ENCODE measurements at regions not wholly inside any gene's neighbourhood (a gene's known extent, or its start where the extent isn't known, plus 50 kb on each side); places are given as distances from the start of the nearest gene placed in this dataset.

GRCh38 chr2:75348307-75348706 is 149.0 kb upstream of the TACR1 start:
- Histone ChIP-seq H2AFZ (ENCODE audit: low read length) (no peak overlapping the region), H3K27me3 (replicated peaks; ENCODE audit: insufficient read depth, low read length) (no peaks in the 10 kb centered on the region), H3F3A (ENCODE audit: insufficient read depth, low read length) (no peaks in the 10 kb centered on the region), H3K4me1 (ENCODE audit: low read length) (no peaks in the 10 kb centered on the region), H3K4me2 (ENCODE audit: low read depth, low read length) (no peak overlapping the region), H3K4me3 (ENCODE audit: low read length) (no peak overlapping the region), H3K9me2 (replicated peaks; ENCODE audit: insufficient read depth, low read length) (no peaks in the 10 kb centered on the region), H3K9ac (ENCODE audit: low read length) (no peak overlapping the region), H3K79me2 (ENCODE audit: low read length) (no peaks in the 10 kb centered on the region), H3K9me3 (replicated peaks; ENCODE audit: insufficient read depth, low read length) (no peaks in the 10 kb centered on the region), H3K27ac (ENCODE audit: low read length) (no peak overlapping the region), H3K36me3 (replicated peaks; ENCODE audit: insufficient read depth, low read length) (no peaks in the 10 kb centered on the region), H4K20me1 (ENCODE audit: insufficient read depth, low read length) (no peaks in the 10 kb centered on the region)
- no peak for TF ChIP-seq EZH2phosphoT487 (IDR thresholded peaks at IDR 0.05; ENCODE audit: low read length)
- TF ChIP-seq EZH2 (optimal IDR thresholded peaks at IDR 0.05; ENCODE audit: low read depth, low read length) = no peak
- no peak for TF ChIP-seq CTCF (IDR thresholded peaks at IDR 0.05; ENCODE audit: low read length)
- DNase-seq = no peak

- H3F3A ChIP-seq (ENCODE audit: insufficient read depth, low read length) = no peaks in the 10 kb centered on the region
- H3K4me1 ChIP-seq (ENCODE audit: low read length) = peaks cover 9% of the 10 kb centered on the region
- no peaks in the 10 kb centered on the region for H4K20me1 ChIP-seq (ENCODE audit: insufficient read depth, low read length)
- H3K27me3 ChIP-seq (replicated peaks; ENCODE audit: insufficient read depth, low read length) = no peaks in the 10 kb centered on the region
- no peak overlapping the region for H3K9ac ChIP-seq (ENCODE audit: low read length)
- TF ChIP-seq CTCF (IDR thresholded peaks at IDR 0.05; ENCODE audit: low read length) (no peak), EZH2 (optimal IDR thresholded peaks at IDR 0.05; ENCODE audit: low read depth, low read length) (no peak), EZH2phosphoT487 (IDR thresholded peaks at IDR 0.05; ENCODE audit: low read length) (no peak)
- no peaks in the 10 kb centered on the region for H3K79me2 ChIP-seq (ENCODE audit: low read length)
- H3K4me3 ChIP-seq (ENCODE audit: low read length) = no peak overlapping the region
- no peaks in the 10 kb centered on the region for H3K9me2 ChIP-seq (replicated peaks; ENCODE audit: insufficient read depth, low read length)
- no peak overlapping the region for H3K4me2 ChIP-seq (ENCODE audit: low read depth, low read length)
- no peaks in the 10 kb centered on the region for H3K9me3 ChIP-seq (replicated peaks; ENCODE audit: insufficient read depth, low read length)
- no peak for DNase-seq
- no peaks in the 10 kb centered on the region for H3K36me3 ChIP-seq (replicated peaks; ENCODE audit: insufficient read depth, low read length)
- no peak overlapping the region for H3K27ac ChIP-seq (ENCODE audit: low read length)
- no peak overlapping the region for H2AFZ ChIP-seq (ENCODE audit: low read length)
Measured at GRCh38 chr2:75344146-75344545, 144.8 kb upstream of the TACR1 start.

GRCh38 chr2:75342504-75343175 is 143.3 kb upstream of the TACR1 start:
- H3K4me2 ChIP-seq (ENCODE audit: low read depth, low read length) = no peak overlapping the region; the same call in 1 of the 2 replicates
- TF ChIP-seq CTCF (IDR thresholded peaks at IDR 0.05; ENCODE audit: low read length) = no peak
- TF ChIP-seq EZH2 (optimal IDR thresholded peaks at IDR 0.05; ENCODE audit: low read depth, low read length) = no peak
- TF ChIP-seq EZH2phosphoT487 (IDR thresholded peaks at IDR 0.05; ENCODE audit: low read length) = no peak

More at GRCh38 chr2:75342504-75343175, 143.3 kb upstream of the TACR1 start:
- Histone ChIP-seq H3K9me2 (replicated peaks; ENCODE audit: insufficient read depth, low read length) (no peaks in the 10 kb centered on the region), H3F3A (ENCODE audit: insufficient read depth, low read length) (0 out of 2 replicates have a peak, but pooled peaks cover under 1% of the 10 kb centered on the region), H2AFZ (ENCODE audit: low read length) (no peak overlapping the region), H3K9me3 (replicated peaks; ENCODE audit: insufficient read depth, low read length) (no peaks in the 10 kb centered on the region), H3K4me1 (ENCODE audit: low read length) (peaks cover 13% of the 10 kb centered on the region), H3K79me2 (ENCODE audit: low read length) (no peaks in the 10 kb centered on the region), H3K36me3 (replicated peaks; ENCODE audit: insufficient read depth, low read length) (no peaks in the 10 kb centered on the region), H3K27ac (ENCODE audit: low read length) (no peak overlapping the region), H3K27me3 (replicated peaks; ENCODE audit: insufficient read depth, low read length) (no peaks in the 10 kb centered on the region), H3K9ac (ENCODE audit: low read length) (no peak overlapping the region), H3K4me3 (ENCODE audit: low read length) (no peak overlapping the region), H4K20me1 (ENCODE audit: insufficient read depth, low read length) (no peaks in the 10 kb centered on the region)
- peak; percentile 37 for DNase-seq
